AG10803 (cell line): ENCODE measurements at regions not wholly inside any gene's neighbourhood (a gene's known extent, or its start where the extent isn't known, plus 50 kb on each side); places are given as distances from the start of the nearest gene placed in this dataset.

Experiments
- DNase-seq: peaks from one replicate; pipeline ENCODE4 v3.0.0; 2010; ENCODE audit warnings: low read depth
- H3K4me3 ChIP-seq: 2 replicates; pipeline ENCODE4 v1.5.1; 2011; ENCODE audit warnings: mild to moderate bottlenecking, low read length, control low read depth
- CTCF ChIP-seq: conservative IDR thresholded peaks from 2 replicates; pipeline ENCODE4 v1.5.1; 2011; ENCODE audit warnings: mild to moderate bottlenecking, low read length, control low read depth, inconsistent platforms

GRCh38 chr4:54967289-54967688 is 158.1 kb downstream of the KDR start:
- no peak overlapping the region for H3K4me3 ChIP-seq
- TF ChIP-seq CTCF: no peak
- no peak for DNase-seq

- TF ChIP-seq CTCF: peak; percentile 87
- DNase-seq: peak; percentile 56
- no peak overlapping the region for H3K4me3 ChIP-seq
Measured at GRCh38 chr4:54961357-54961975, 163.9 kb downstream of the KDR start.

- no peak overlapping the region for H3K4me3 ChIP-seq
- peak; percentile 99 for DNase-seq
- TF ChIP-seq CTCF: no peak
Measured at GRCh38 chr4:54959651-54960116, 165.7 kb downstream of the KDR start.

GRCh38 chr4:54959131-54959530 is 166.3 kb downstream of the KDR start:
- no peak for TF ChIP-seq CTCF
- DNase-seq: no peak
- H3K4me3 ChIP-seq: no peak overlapping the region

GRCh38 chr4:54958236-54958635 is 167.2 kb downstream of the KDR start:
- peak; percentile 35 for DNase-seq

GRCh38 chr4:54954656-54955388 is 170.6 kb downstream of the KDR start:
- DNase-seq: no peak
- TF ChIP-seq CTCF: no peak
- no peak overlapping the region for H3K4me3 ChIP-seq

More at GRCh38 chr4:54958236-54958635, 167.2 kb downstream of the KDR start:
- H3K4me3 ChIP-seq: no peak overlapping the region
- no peak for TF ChIP-seq CTCF

- no peak overlapping the region for H3K4me3 ChIP-seq
- no peak for DNase-seq
- no peak for TF ChIP-seq CTCF
Measured at GRCh38 chr4:54946741-54947140, 178.7 kb downstream of the KDR start.
